ENCODE measurements at regions not wholly inside any gene's neighbourhood (a gene's known extent, or its start where the extent isn't known, plus 50 kb on each side); places are given as distances from the start of the nearest gene placed in this dataset.

- Histone ChIP-seq H3K4me3 (no peak overlapping the region), H4K20me1 (ENCODE audit: low read depth) (no peaks in the 10 kb centered on the region), H3K36me3 (no peaks in the 10 kb centered on the region), H3K79me2 (ENCODE audit: low read depth) (no peaks in the 10 kb centered on the region), H2AFZ (replicated peaks) (no peak overlapping the region), H3K4me2 (no peak overlapping the region), H3K27ac (no peak overlapping the region), H3K4me1 (no peaks in the 10 kb centered on the region), H3K27me3 (no peaks in the 10 kb centered on the region), H3K9me3 (ENCODE audit: low read depth) (peaks cover 6% of the 10 kb centered on the region), H3K9ac (no peak overlapping the region), H3F3A (ENCODE audit: low read depth) (no peaks in the 10 kb centered on the region)
- Mint-ChIP-seq H3K4me3 (no peak overlapping the region), H3K27ac (no peak overlapping the region), H3K4me1 (no peaks in the 10 kb centered on the region), H3K27me3 (ENCODE audit: insufficient read depth, low read depth) (peaks cover 2% of the 10 kb centered on the region), H3K36me3 (no peaks in the 10 kb centered on the region), H3K9me3 (peaks cover 17% of the 10 kb centered on the region)
- TF ChIP-seq EZH2phosphoT487 (IDR thresholded peaks at IDR 0.05) (no peak), CTCF (IDR thresholded peaks at IDR 0.05) (no peak), EZH2 (IDR thresholded peaks at IDR 0.05) (no peak)
- DNase-seq (ENCODE audit: low spot score) = no peak
Observed at GRCh38 chr5:2488593-2488992, 262.9 kb downstream of the IRX2 start.

- TF ChIP-seq CTCF (IDR thresholded peaks at IDR 0.05) (no peak), EZH2phosphoT487 (IDR thresholded peaks at IDR 0.05) (no peak), EZH2 (IDR thresholded peaks at IDR 0.05) (no peak)
- no peaks in the 10 kb centered on the region for H3K27me3 ChIP-seq
- no peaks in the 10 kb centered on the region for H4K20me1 ChIP-seq (ENCODE audit: low read depth)
- no peak overlapping the region for H3K4me3 ChIP-seq
- H3K27ac ChIP-seq = no peak overlapping the region
- no peak overlapping the region for H3K4me2 ChIP-seq
- Mint-ChIP-seq H3K9me3 (peaks cover 20% of the 10 kb centered on the region), H3K36me3 (no peaks in the 10 kb centered on the region), H3K4me3 (no peak overlapping the region), H3K4me1 (no peaks in the 10 kb centered on the region), H3K27me3 (ENCODE audit: insufficient read depth, low read depth) (no peaks in the 10 kb centered on the region), H3K27ac (peak overlapping the region; percentile 8)
- no peaks in the 10 kb centered on the region for H3K4me1 ChIP-seq
- DNase-seq (ENCODE audit: low spot score) = no peak
- peaks cover 14% of the 10 kb centered on the region for H3K9me3 ChIP-seq (ENCODE audit: low read depth)
- no peaks in the 10 kb centered on the region for H3K79me2 ChIP-seq (ENCODE audit: low read depth)
- no peak overlapping the region for H2AFZ ChIP-seq (replicated peaks)
- H3F3A ChIP-seq (ENCODE audit: low read depth) = no peaks in the 10 kb centered on the region
- H3K36me3 ChIP-seq = peaks cover 3% of the 10 kb centered on the region
- no peak overlapping the region for H3K9ac ChIP-seq
Observed at GRCh38 chr5:2487152-2487763, 264.2 kb downstream of the IRX2 start.

GRCh38 chr5:2486373-2486772 lies 265.1 kb downstream of the IRX2 start:
- Histone ChIP-seq H2AFZ (replicated peaks) (no peak overlapping the region), H3K9ac (no peak overlapping the region), H3K36me3 (peaks cover 4% of the 10 kb centered on the region), H4K20me1 (ENCODE audit: low read depth) (no peaks in the 10 kb centered on the region), H3K27me3 (no peaks in the 10 kb centered on the region), H3K79me2 (ENCODE audit: low read depth) (no peaks in the 10 kb centered on the region), H3K4me3 (no peak overlapping the region), H3F3A (ENCODE audit: low read depth) (no peaks in the 10 kb centered on the region), H3K4me2 (no peak overlapping the region), H3K9me3 (ENCODE audit: low read depth) (peaks cover 16% of the 10 kb centered on the region), H3K27ac (no peak overlapping the region), H3K4me1 (no peaks in the 10 kb centered on the region)
- TF ChIP-seq EZH2phosphoT487 (IDR thresholded peaks at IDR 0.05) (no peak), EZH2 (IDR thresholded peaks at IDR 0.05) (no peak), CTCF (IDR thresholded peaks at IDR 0.05) (no peak)
- no peak for DNase-seq (ENCODE audit: low spot score)
- Mint-ChIP-seq H3K4me3 (no peak overlapping the region), H3K4me1 (no peaks in the 10 kb centered on the region), H3K27me3 (ENCODE audit: insufficient read depth, low read depth) (no peaks in the 10 kb centered on the region), H3K36me3 (no peaks in the 10 kb centered on the region), H3K27ac (no peak overlapping the region), H3K9me3 (peaks cover 28% of the 10 kb centered on the region)

Measured in neural progenitor cell (in vitro differentiated cells).